Activated CD8-positive, alpha-beta memory T cell treated with anti-CD3 and anti-CD28 coated beads, Interleukin-2, amount 10 ng/mL, durations not matched to agents 7 days and 5 days (primary cell): ENCODE measurements at regions not wholly inside any gene's neighbourhood (a gene's known extent, or its start where the extent isn't known, plus 50 kb on each side); places are given as distances from the start of the nearest gene placed in this dataset.

Experiments
- ATAC-seq: fragments of 150-1000 bp; cut with Tn5 transposase; one replicate; pipeline ENCODE4 v1.10.0; 2021; ENCODE audit warnings: moderate library complexity
- CTCF ChIA-PET: fragments of 350-600 bp; sonication (Branson Sonifier 250); formaldehyde crosslinking; loops from one replicate; lab custom pipeline; 2021; ENCODE audit warnings: antibody characterized with exemption; lab: Charles Lee
- DNase-seq: peaks from one replicate; pipeline ENCODE4 v3.0.0-alpha.2; 2020
- H3K27ac Mint-ChIP-seq: one replicate; pipeline ENCODE4 v1.8.0; 2021; ENCODE audit warnings: mild to moderate bottlenecking, mixed read lengths
- H3K27me3 Mint-ChIP-seq: one replicate; pipeline ENCODE4 v1.8.0; 2021; ENCODE audit warnings: mixed read lengths
- H3K36me3 Mint-ChIP-seq: one replicate; pipeline ENCODE4 v1.8.0; 2021; ENCODE audit warnings: mild to moderate bottlenecking, mixed read lengths
- H3K4me1 Mint-ChIP-seq: one replicate; pipeline ENCODE4 v1.8.0; 2021; ENCODE audit warnings: mixed read lengths
- H3K4me3 Mint-ChIP-seq: one replicate; pipeline ENCODE4 v1.8.0; 2021; ENCODE audit warnings: mild to moderate bottlenecking, moderate library complexity, mixed read lengths
- H3K9me3 Mint-ChIP-seq: one replicate; pipeline ENCODE4 v1.8.0; 2022; ENCODE audit warnings: low read depth, mixed read lengths

GRCh38 chr10:124282326-124282725, 136.4 kb downstream of the OAT start:
- Mint-ChIP-seq H3K27ac (no peak overlapping the region), H3K27me3 (no peaks in the 10 kb centered on the region), H3K4me1 (no peaks in the 10 kb centered on the region), H3K9me3 (no peaks in the 10 kb centered on the region), H3K4me3 (no peak overlapping the region), H3K36me3 (no peaks in the 10 kb centered on the region)
- no peak for ATAC-seq
- CTCF ChIA-PET, result no interaction called here
- no peak for DNase-seq

GRCh38 chr10:124281666-124282065, 137.1 kb downstream of the OAT start:
- ATAC-seq (no peak), DNase-seq (no peak)
- Mint-ChIP-seq H3K4me3 (no peak overlapping the region), H3K27me3 (peaks cover 2% of the 10 kb centered on the region), H3K27ac (no peak overlapping the region), H3K9me3 (no peaks in the 10 kb centered on the region), H3K4me1 (no peaks in the 10 kb centered on the region), H3K36me3 (no peaks in the 10 kb centered on the region)
- CTCF ChIA-PET, result no interaction called here

DNA sequence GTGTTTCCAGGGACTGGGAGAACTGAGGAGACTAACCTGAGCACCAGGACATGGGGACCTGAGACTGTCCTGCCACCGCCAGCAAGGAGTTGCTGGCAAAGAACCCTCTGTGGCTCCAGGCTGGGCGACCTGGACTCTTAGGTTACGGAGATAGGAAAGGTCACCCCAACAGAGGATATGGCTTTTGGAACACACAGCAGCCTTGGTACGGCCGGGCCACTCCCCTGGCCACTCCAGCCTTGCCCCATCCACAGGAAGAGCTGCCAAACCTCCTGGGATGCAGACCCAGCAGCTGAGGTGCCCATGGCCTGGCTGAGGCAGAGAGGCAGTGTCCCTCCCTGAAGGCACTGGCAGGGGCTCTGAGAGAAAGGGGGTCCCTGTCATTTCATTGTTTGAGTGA, 137.8 kb downstream of the OAT start:
- CTCF ChIA-PET, result no interaction called here
- Mint-ChIP-seq H3K27me3 (peaks cover 2% of the 10 kb centered on the region), H3K4me1 (no peaks in the 10 kb centered on the region), H3K9me3 (no peaks in the 10 kb centered on the region), H3K4me3 (no peak overlapping the region), H3K27ac (no peak overlapping the region), H3K36me3 (no peaks in the 10 kb centered on the region)
- no peak for DNase-seq
- no peak for ATAC-seq

- H3K9me3 Mint-ChIP-seq, result no peaks in the 10 kb centered on the region
- ATAC-seq, result no peak
- no peaks in the 10 kb centered on the region for H3K4me1 Mint-ChIP-seq
- no peak overlapping the region for H3K27ac Mint-ChIP-seq
- H3K27me3 Mint-ChIP-seq, result peaks cover 4% of the 10 kb centered on the region
- H3K36me3 Mint-ChIP-seq, result no peaks in the 10 kb centered on the region
- CTCF ChIA-PET, result no interaction called here
- H3K4me3 Mint-ChIP-seq, result no peak overlapping the region
- no peak for DNase-seq
These were observed 138.8 kb downstream of the OAT start for GRCh38 chr10:124279882-124280281.

GRCh38 chr10:124279298-124279697, 139.4 kb downstream of the OAT start:
- Mint-ChIP-seq H3K9me3 (peaks cover under 1% of the 10 kb centered on the region), H3K27me3 (peaks cover 4% of the 10 kb centered on the region), H3K4me1 (no peaks in the 10 kb centered on the region), H3K27ac (no peak overlapping the region), H3K36me3 (no peaks in the 10 kb centered on the region), H3K4me3 (no peak overlapping the region)
- ATAC-seq (no peak), DNase-seq (no peak)
- CTCF ChIA-PET, result no interaction called here

- no peak for ATAC-seq
- no peak overlapping the region for H3K27ac Mint-ChIP-seq
- H3K36me3 Mint-ChIP-seq, result no peaks in the 10 kb centered on the region
These were observed 140.4 kb downstream of the OAT start for GRCh38 chr10:124278356-124278755.

DNA sequence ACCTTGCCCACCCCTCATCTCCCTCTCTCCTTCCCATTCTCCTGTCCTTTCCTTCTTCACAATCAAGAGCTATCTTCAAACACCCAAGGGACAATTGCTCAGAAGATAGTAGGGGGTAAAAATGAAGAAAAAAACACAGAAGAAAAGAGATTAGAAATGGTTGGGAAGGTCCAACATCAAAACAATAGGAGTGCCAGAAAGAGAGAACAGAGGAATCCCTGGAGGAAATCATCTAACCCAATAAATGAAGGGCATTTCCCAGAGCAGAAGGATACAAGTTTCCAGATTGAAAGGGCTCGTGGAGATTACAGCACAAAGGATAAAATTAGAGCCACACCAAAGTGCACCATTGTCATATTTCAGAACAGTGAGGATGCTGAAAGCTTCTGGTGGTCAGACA, 145.6 kb downstream of the OAT start:
- peaks cover 4% of the 10 kb centered on the region for H3K27me3 Mint-ChIP-seq
- CTCF ChIA-PET, result no interaction called here
- no peak overlapping the region for H3K27ac Mint-ChIP-seq
- ATAC-seq (no peak), DNase-seq (no peak)
- no peak overlapping the region for H3K4me3 Mint-ChIP-seq
- H3K9me3 Mint-ChIP-seq, result peaks cover 10% of the 10 kb centered on the region
- no peaks in the 10 kb centered on the region for H3K36me3 Mint-ChIP-seq
- no peaks in the 10 kb centered on the region for H3K4me1 Mint-ChIP-seq

More at GRCh38 chr10:124278356-124278755, 140.4 kb downstream of the OAT start:
- no peak for DNase-seq
- H3K4me3 Mint-ChIP-seq, result no peak overlapping the region
- no peaks in the 10 kb centered on the region for H3K4me1 Mint-ChIP-seq
- H3K9me3 Mint-ChIP-seq, result peaks cover 3% of the 10 kb centered on the region
- CTCF ChIA-PET, result interaction anchor here (1.2 kb wide), 1 partner anchor 284 kb away, joined by 3 read pairs; no protein-coding TSS in a partner anchor
- H3K27me3 Mint-ChIP-seq, result peaks cover 4% of the 10 kb centered on the region

- H3K9me3 Mint-ChIP-seq, result peaks cover 10% of the 10 kb centered on the region
- H3K27ac Mint-ChIP-seq, result no peak overlapping the region
- peaks cover 2% of the 10 kb centered on the region for H3K27me3 Mint-ChIP-seq
- no peaks in the 10 kb centered on the region for H3K36me3 Mint-ChIP-seq
- CTCF ChIA-PET, result no interaction called here
- ATAC-seq (no peak), DNase-seq (no peak)
- no peak overlapping the region for H3K4me3 Mint-ChIP-seq
- no peaks in the 10 kb centered on the region for H3K4me1 Mint-ChIP-seq
These were observed 147.0 kb downstream of the OAT start for GRCh38 chr10:124271676-124272075.

GRCh38 chr10:124270530-124271327, 148.0 kb downstream of the OAT start:
- DNase-seq (no peak), ATAC-seq (no peak)
- peaks cover 2% of the 10 kb centered on the region for H3K27me3 Mint-ChIP-seq
- H3K4me1 Mint-ChIP-seq, result no peaks in the 10 kb centered on the region
- H3K4me3 Mint-ChIP-seq, result no peak overlapping the region
- peaks cover 10% of the 10 kb centered on the region for H3K9me3 Mint-ChIP-seq
- CTCF ChIA-PET, result no interaction called here
- H3K27ac Mint-ChIP-seq, result no peak overlapping the region
- no peaks in the 10 kb centered on the region for H3K36me3 Mint-ChIP-seq

- H3K27ac Mint-ChIP-seq, result no peak overlapping the region
- DNase-seq (no peak), ATAC-seq (no peak)
- H3K4me1 Mint-ChIP-seq, result no peaks in the 10 kb centered on the region
- no peak overlapping the region for H3K4me3 Mint-ChIP-seq
- peaks cover 8% of the 10 kb centered on the region for H3K9me3 Mint-ChIP-seq
- H3K27me3 Mint-ChIP-seq, result no peaks in the 10 kb centered on the region
- H3K36me3 Mint-ChIP-seq, result no peaks in the 10 kb centered on the region
- CTCF ChIA-PET, result no interaction called here
These were observed 149.7 kb downstream of the OAT start for GRCh38 chr10:124268976-124269375.

- Mint-ChIP-seq H3K27ac (no peak overlapping the region), H3K4me3 (no peak overlapping the region), H3K4me1 (no peaks in the 10 kb centered on the region), H3K9me3 (peaks cover 4% of the 10 kb centered on the region), H3K36me3 (no peaks in the 10 kb centered on the region), H3K27me3 (no peaks in the 10 kb centered on the region)
- CTCF ChIA-PET, result no interaction called here
- DNase-seq (no peak), ATAC-seq (no peak)
These were observed 150.7 kb downstream of the OAT start for GRCh38 chr10:124267911-124268549.

DNA sequence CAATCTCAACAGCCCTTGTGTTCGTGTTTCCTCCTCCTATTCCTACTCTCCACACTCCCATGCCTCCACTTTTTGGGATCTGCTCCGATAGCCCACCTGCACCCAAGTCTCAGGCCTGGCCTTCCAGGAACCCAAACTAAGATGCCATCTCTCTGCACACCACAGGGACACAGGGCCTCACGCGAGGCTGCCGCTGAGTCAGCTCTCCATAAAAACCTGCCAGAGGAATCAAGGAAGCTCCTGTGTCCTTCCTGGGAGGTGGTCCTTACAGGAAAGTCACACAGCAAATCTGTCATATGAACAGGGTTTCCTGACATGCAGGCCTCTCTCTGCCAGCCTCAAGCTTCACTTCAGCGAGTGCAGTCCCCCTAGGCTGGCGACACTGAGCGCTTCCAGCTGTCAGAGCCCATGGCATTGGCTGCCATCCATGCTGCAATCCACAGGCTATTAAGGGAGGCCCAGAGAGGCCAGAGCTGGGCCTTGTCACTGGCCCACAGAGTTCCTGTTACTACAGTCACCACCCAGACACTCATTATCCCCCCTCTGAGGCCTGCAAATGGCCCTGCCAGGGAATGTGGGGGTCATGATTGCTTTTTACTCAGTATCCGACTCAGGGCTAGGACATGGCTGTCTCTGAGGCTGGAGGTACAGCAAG, 151.4 kb downstream of the OAT start:
- CTCF ChIA-PET, result no interaction called here
- H3K27ac Mint-ChIP-seq, result no peak overlapping the region

GRCh38 chr10:124266468-124267230, 152.1 kb downstream of the OAT start:
- CTCF ChIA-PET, result no interaction called here
- no peak overlapping the region for H3K4me3 Mint-ChIP-seq
- H3K27me3 Mint-ChIP-seq, result no peaks in the 10 kb centered on the region
- no peaks in the 10 kb centered on the region for H3K4me1 Mint-ChIP-seq
- DNase-seq (no peak), ATAC-seq (no peak)
- no peak overlapping the region for H3K27ac Mint-ChIP-seq
- H3K9me3 Mint-ChIP-seq, result no peaks in the 10 kb centered on the region
- H3K36me3 Mint-ChIP-seq, result no peaks in the 10 kb centered on the region

More for the DNA sequence above, 151.4 kb downstream of the OAT start:
- no peaks in the 10 kb centered on the region for H3K27me3 Mint-ChIP-seq
- no peak for DNase-seq
- H3K9me3 Mint-ChIP-seq, result peaks cover 2% of the 10 kb centered on the region
- no peak for ATAC-seq
- no peaks in the 10 kb centered on the region for H3K36me3 Mint-ChIP-seq
- H3K4me1 Mint-ChIP-seq, result no peaks in the 10 kb centered on the region
- H3K4me3 Mint-ChIP-seq, result no peak overlapping the region
